Peyer's patch (tissue), 4 donors: ENCODE measurements at regions not wholly inside any gene's neighbourhood (a gene's known extent, or its start where the extent isn't known, plus 50 kb on each side); places are given as distances from the start of the nearest gene placed in this dataset.

Source experiments
- DNase-seq, 3 donors: peaks; one replicate each; pipeline ENCODE4 v3.0.0-alpha.2; 2017 to 2019
- H3K27ac ChIP-seq, 4 donors: fragments of 200-600 bp; sonication (generic); one replicate each; pipeline ENCODE4 v1.5.1; 2016 to 2019
- H3K27me3 ChIP-seq, 2 donors: fragments of 200-600 bp; sonication (generic); one replicate each; pipeline ENCODE4 v1.5.1; 2019
- H3K36me3 ChIP-seq, 3 donors: fragments of 200-600 bp; sonication (generic); one replicate each; pipeline ENCODE4 v1.5.1; 2016 to 2019
- H3K4me1 ChIP-seq, 4 donors: fragments of 200-600 bp; sonication (generic); one replicate each; pipeline ENCODE4 v1.5.1; 2016 to 2019
- H3K4me3 ChIP-seq, 4 donors: fragments of 200-600 bp; sonication (generic); 1 replicate in 3 of 4; 2 replicates in 1 of 4; pipeline ENCODE4 v1.5.1; 2016 to 2019; ENCODE audit warnings: mild to moderate bottlenecking in 1 of 4
- H3K9me3 ChIP-seq, 4 donors: fragments of 200-600 bp; sonication (generic); one replicate each; pipeline ENCODE4 v1.5.1; 2016 to 2019; ENCODE audit warnings: mild to moderate bottlenecking in 1 of 4
- CTCF ChIP-seq, 6 experiments: fragments of 450-650 bp in 4 of 6; fragments of 200-600 bp in 2 of 6; sonication (generic) in 1 of 6; IDR thresholded peaks; one replicate each; pipeline ENCODE4 v1.5.1; 2017 to 2019; ENCODE audit warnings: antibody characterized with exemption in 6 of 6, mild to moderate bottlenecking in 3 of 6, moderate library complexity in 1 of 6
- POLR2A ChIP-seq, 2 donors: fragments of 450-650 bp; IDR thresholded peaks; one replicate each; pipeline ENCODE4 v1.5.1; 2017; ENCODE audit warnings: antibody characterized with exemption in 2 of 2, mild to moderate bottlenecking in 2 of 2, moderate library complexity in 2 of 2

- no peaks in the 10 kb centered on the region for H3K36me3 ChIP-seq
- H3K4me3 ChIP-seq = no peak overlapping the region
- no peak for TF ChIP-seq CTCF (IDR thresholded peaks at IDR 0.05)
- no peak for TF ChIP-seq POLR2A (IDR thresholded peaks at IDR 0.05)
- no peak overlapping the region for H3K27ac ChIP-seq
- no peaks in the 10 kb centered on the region for H3K4me1 ChIP-seq
- no peaks in the 10 kb centered on the region for H3K9me3 ChIP-seq
- no peaks in the 10 kb centered on the region for H3K27me3 ChIP-seq
- no peak for DNase-seq
These were observed 480.3 kb downstream of the RPS24 start for GRCh38 chr10:78513986-78514385.

DNA sequence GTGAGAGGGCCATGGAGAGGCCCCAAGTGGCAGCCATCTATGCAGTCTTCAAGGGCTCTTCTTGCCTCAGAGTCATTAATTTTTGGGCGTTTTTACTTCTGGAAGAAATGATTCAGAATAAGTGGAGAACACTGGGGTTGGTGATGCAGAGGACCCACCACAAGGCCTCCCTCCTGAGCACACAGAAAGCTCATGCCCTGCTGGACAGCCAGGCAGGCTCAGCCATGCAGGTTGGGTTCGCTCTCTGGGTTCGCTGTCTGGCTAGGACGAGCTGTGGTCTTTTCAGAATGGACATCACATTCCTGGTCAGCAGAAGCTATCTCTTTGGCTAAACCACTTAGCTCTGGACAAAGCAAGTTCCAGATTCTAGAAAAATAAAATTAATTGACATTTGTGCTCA is 480.8 kb downstream of the RPS24 start:
- no peaks in the 10 kb centered on the region for H3K9me3 ChIP-seq
- DNase-seq = no peak
- no peaks in the 10 kb centered on the region for H3K27me3 ChIP-seq
- H3K4me1 ChIP-seq = no peaks in the 10 kb centered on the region
- no peaks in the 10 kb centered on the region for H3K36me3 ChIP-seq
- no peak for TF ChIP-seq CTCF (IDR thresholded peaks at IDR 0.05)
- TF ChIP-seq POLR2A (IDR thresholded peaks at IDR 0.05) = no peak
- H3K4me3 ChIP-seq = no peak overlapping the region
- H3K27ac ChIP-seq = no peak overlapping the region

DNA sequence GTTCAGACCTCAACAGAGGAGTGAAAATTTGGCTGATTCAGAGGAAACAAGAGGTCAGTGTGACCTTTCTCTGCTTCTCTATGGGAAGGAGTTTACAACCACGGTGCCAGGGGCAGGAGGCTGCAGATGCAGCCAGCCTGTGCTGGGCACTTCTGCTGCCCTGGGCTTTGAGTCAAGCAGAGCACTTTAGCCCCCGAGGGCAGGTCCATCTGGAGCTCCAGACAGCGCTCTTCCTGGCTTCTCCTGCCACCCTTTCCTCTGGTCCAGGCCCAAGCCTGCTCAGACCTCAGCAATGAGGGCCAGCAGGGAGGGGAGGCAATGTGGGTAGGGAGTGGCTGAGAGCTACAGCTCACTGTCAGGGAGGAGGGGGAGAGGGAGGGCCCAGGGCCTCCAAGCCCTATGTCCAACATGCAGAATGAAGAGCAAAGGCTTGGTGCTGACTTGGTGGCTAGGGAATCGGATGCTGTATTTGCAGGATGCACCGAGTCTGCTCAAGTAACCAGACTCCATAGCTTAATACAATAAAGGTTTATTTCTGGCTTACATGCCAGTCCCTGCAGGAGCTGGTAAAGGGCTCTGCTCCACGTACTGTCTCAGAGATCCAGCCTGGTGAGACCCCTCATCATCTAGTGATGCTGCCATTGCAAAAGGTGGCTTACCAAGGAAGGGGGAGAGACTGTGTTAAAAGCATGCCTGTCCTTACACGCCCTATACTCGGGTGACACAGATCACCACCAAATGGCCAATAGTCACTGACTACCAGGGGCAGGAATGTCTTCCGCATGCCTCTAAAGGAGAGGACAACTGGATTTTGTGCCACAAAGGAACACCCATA is 481.6 kb downstream of the RPS24 start:
- Histone ChIP-seq H3K4me3 (no peak overlapping the region), H3K27ac (no peak overlapping the region)
- no peak for DNase-seq

GRCh38 chr10:78515873-78516153 is 482.1 kb downstream of the RPS24 start:
- no peaks in the 10 kb centered on the region for H3K4me1 ChIP-seq
- TF ChIP-seq POLR2A (IDR thresholded peaks at IDR 0.05) = no peak
- no peak for TF ChIP-seq CTCF (IDR thresholded peaks at IDR 0.05)

More for the DNA sequence above, 481.6 kb downstream of the RPS24 start:
- Histone ChIP-seq H3K9me3 (no peaks in the 10 kb centered on the region), H3K36me3 (no peaks in the 10 kb centered on the region), H3K27me3 (no peaks in the 10 kb centered on the region), H3K4me1 (no peaks in the 10 kb centered on the region)
- TF ChIP-seq POLR2A (IDR thresholded peaks at IDR 0.05) = no peak
- no peak for TF ChIP-seq CTCF (IDR thresholded peaks at IDR 0.05)

GRCh38 chr10:78516236-78516635 is 482.6 kb downstream of the RPS24 start:
- no peaks in the 10 kb centered on the region for H3K9me3 ChIP-seq
- H3K4me1 ChIP-seq = no peaks in the 10 kb centered on the region
- H3K4me3 ChIP-seq = no peak overlapping the region
- TF ChIP-seq POLR2A (IDR thresholded peaks at IDR 0.05) (no peak), CTCF (IDR thresholded peaks at IDR 0.05) (no peak)
- H3K27ac ChIP-seq = no peak overlapping the region
- no peaks in the 10 kb centered on the region for H3K36me3 ChIP-seq
- no peak for DNase-seq
- no peaks in the 10 kb centered on the region for H3K27me3 ChIP-seq

More at GRCh38 chr10:78515873-78516153, 482.1 kb downstream of the RPS24 start:
- Histone ChIP-seq H3K27me3 (no peaks in the 10 kb centered on the region), H3K36me3 (no peaks in the 10 kb centered on the region), H3K9me3 (no peaks in the 10 kb centered on the region), H3K27ac (no peak overlapping the region), H3K4me3 (no peak overlapping the region)
- no peak for DNase-seq
